ENCODE measurements at regions not wholly inside any gene's neighbourhood (a gene's known extent, or its start where the extent isn't known, plus 50 kb on each side); places are given as distances from the start of the nearest gene placed in this dataset.
"Not testable (repeated sequence)": the region's sequence is repeated elsewhere in the genome, so short reads cannot be mapped to it uniquely, and the experiment has no call there.

DNA sequence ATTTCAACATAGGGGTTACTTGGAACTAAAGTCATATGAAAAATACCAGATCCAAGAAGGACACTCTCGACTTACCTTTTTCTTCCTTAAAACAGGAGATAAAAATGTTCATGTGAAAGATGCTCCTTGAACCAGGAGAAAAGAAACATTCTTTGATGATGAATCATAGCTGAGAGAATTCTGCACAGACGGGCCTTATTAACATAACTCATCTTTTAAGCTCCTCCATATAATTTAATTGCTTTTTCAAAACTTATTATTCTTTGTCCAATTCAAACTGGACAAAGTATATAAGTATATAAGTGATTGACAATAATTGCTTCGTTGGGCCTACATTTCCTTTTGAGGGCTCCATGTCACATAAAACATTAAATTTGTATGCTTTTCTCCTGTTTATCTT is 945.2 kb upstream of the C9orf72 start:
- intact Hi-C loops (cut with micrococcal nuclease) (no loop called here), dilution Hi-C loops (cut with MboI; ENCODE audit: extremely low pct_ligation_motif_present, low sequenced_read_pairs) (no loop called here)
- no TSS peak for BruUV-seq (replicated peaks)
- H2AFZ ChIP-seq (ENCODE audit: low read depth, low read length): no peak overlapping the region
- FAIRE-seq (no peak), DNase-seq (ENCODE audit: low read depth, low spot score) (no peak)
- no peaks in the 10 kb centered on the region for H3K79me2 ChIP-seq (ENCODE audit: control insufficient read depth, insufficient read depth, low read length)
- TF ChIP-seq, protein P1, sequence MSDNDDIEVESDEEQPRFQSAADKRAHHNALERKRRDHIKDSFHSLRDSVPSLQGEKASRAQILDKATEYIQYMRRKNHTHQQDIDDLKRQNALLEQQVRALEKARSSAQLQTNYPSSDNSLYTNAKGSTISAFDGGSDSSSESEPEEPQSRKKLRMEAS (IDR thresholded peaks at IDR 0.05; ENCODE audit: insufficient read depth, insufficient read length): no peak
- TF ChIP-seq POLR2AphosphoS5 (IDR thresholded peaks at IDR 0.05; ENCODE audit: insufficient read depth, low read depth, low read length): no peak
- no peak for TF ChIP-seq EZH2 (IDR thresholded peaks at IDR 0.05; ENCODE audit: borderline replicate concordance, low read depth, low read length, severe bottlenecking)
- TF ChIP-seq MYC (IDR thresholded peaks at IDR 0.05; ENCODE audit: low read depth, low read length): no peak
- TF ChIP-seq, protein P2, sequence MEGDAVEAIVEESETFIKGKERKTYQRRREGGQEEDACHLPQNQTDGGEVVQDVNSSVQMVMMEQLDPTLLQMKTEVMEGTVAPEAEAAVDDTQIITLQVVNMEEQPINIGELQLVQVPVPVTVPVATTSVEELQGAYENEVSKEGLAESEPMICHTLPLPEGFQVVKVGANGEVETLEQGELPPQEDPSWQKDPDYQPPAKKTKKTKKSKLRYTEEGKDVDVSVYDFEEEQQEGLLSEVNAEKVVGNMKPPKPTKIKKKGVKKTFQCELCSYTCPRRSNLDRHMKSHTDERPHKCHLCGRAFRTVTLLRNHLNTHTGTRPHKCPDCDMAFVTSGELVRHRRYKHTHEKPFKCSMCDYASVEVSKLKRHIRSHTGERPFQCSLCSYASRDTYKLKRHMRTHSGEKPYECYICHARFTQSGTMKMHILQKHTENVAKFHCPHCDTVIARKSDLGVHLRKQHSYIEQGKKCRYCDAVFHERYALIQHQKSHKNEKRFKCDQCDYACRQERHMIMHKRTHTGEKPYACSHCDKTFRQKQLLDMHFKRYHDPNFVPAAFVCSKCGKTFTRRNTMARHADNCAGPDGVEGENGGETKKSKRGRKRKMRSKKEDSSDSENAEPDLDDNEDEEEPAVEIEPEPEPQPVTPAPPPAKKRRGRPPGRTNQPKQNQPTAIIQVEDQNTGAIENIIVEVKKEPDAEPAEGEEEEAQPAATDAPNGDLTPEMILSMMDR (IDR thresholded peaks at IDR 0.05; ENCODE audit: extremely low read depth in 1 of 2, insufficient read depth in 1 of 2, low read depth in 1 of 2, low read length in 2 of 2): no peak
- no peak for TF ChIP-seq FOS (IDR thresholded peaks at IDR 0.05; ENCODE audit: borderline replicate concordance, insufficient read depth, low read length)
- no peak for TF ChIP-seq POLR2A (IDR thresholded peaks at IDR 0.05; ENCODE audit: low read depth, low read length)
- no peak for TF ChIP-seq JUN (IDR thresholded peaks at IDR 0.05; ENCODE audit: borderline replicate concordance, insufficient read depth, insufficient read length, low read depth)
- no peak for TF ChIP-seq GATA2 (IDR thresholded peaks at IDR 0.05; ENCODE audit: insufficient read depth, insufficient read length, low read depth, low read length)
- no peak overlapping the region for H3K27ac ChIP-seq (ENCODE audit: insufficient read depth, low read depth, low read length)
- ChIA-PET CTCF (no interaction called here), POLR2A (no interaction called here)
- no peaks in the 10 kb centered on the region for H3K27me3 ChIP-seq (ENCODE audit: control insufficient read depth in 2 of 2, insufficient read depth in 2 of 2, low read length in 2 of 2)
- H3K9me3 ChIP-seq (replicated peaks; ENCODE audit: control insufficient read depth, insufficient read depth, low read length): no peaks in the 10 kb centered on the region
- no peak overlapping the region for H3K9ac ChIP-seq (replicated peaks; ENCODE audit: extremely low read depth, insufficient read depth, low read length)
- H3K36me3 ChIP-seq (ENCODE audit: control insufficient read depth in 2 of 2, extremely low read depth in 1 of 2, insufficient read depth in 2 of 2, low read length in 2 of 2): no peaks in the 10 kb centered on the region
- no peak overlapping the region for H3K4me2 ChIP-seq (ENCODE audit: insufficient read depth, low read length)
- no peaks in the 10 kb centered on the region for H4K20me1 ChIP-seq (replicated peaks; ENCODE audit: control insufficient read depth, extremely low read depth, insufficient read depth, low read length)
- H3K4me1 ChIP-seq (ENCODE audit: control insufficient read depth, extremely low read depth, insufficient read depth, low read length): no peaks in the 10 kb centered on the region
- no peaks in the 10 kb centered on the region for H3K9me1 ChIP-seq (replicated peaks; ENCODE audit: control insufficient read depth, extremely low read depth, insufficient read depth, low read length)
- no peak overlapping the region for H3K4me3 ChIP-seq (replicated peaks in 1 of 3; ENCODE audit: insufficient read depth in 1 of 3, low read depth in 1 of 3, low read length in 3 of 3)

DNA sequence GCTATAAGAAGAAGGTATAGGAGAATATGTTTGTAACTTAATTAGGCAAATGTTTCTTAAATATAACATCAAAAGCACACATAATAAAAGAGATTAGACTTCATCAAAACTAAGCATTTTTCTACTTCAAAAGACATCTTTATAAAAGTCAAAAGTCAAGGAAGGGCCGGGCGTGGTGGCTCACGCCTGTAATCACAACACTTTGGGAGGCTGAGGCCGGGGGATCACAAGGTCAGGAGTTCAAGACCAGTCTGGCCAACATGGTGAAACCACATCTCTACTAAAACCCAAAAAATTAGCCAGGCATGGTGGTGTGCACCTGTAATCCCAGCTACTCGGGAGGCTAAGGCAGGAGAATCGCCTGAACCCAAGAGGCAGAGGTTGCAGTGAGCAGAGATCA is 951.0 kb upstream of the C9orf72 start:
- FAIRE-seq; H3K9me1 ChIP-seq (replicated peaks; ENCODE audit: control insufficient read depth, extremely low read depth, insufficient read depth, low read length); intact Hi-C loops (cut with micrococcal nuclease); H2AFZ ChIP-seq (ENCODE audit: low read depth, low read length); POLR2A ChIA-PET; dilution Hi-C loops (cut with MboI; ENCODE audit: extremely low pct_ligation_motif_present, low sequenced_read_pairs); CTCF ChIA-PET; H3K36me3 ChIP-seq (ENCODE audit: control insufficient read depth in 2 of 2, extremely low read depth in 1 of 2, insufficient read depth in 2 of 2, low read length in 2 of 2); DNase-seq (ENCODE audit: low read depth, low spot score); H4K20me1 ChIP-seq (replicated peaks; ENCODE audit: control insufficient read depth, extremely low read depth, insufficient read depth, low read length); H3K4me2 ChIP-seq (ENCODE audit: insufficient read depth, low read length); BruUV-seq (replicated peaks); H3K79me2 ChIP-seq (ENCODE audit: control insufficient read depth, insufficient read depth, low read length); H3K4me1 ChIP-seq (ENCODE audit: control insufficient read depth, extremely low read depth, insufficient read depth, low read length); H3K4me3 ChIP-seq (replicated peaks in 1 of 3; ENCODE audit: insufficient read depth in 1 of 3, low read depth in 1 of 3, low read length in 3 of 3); H3K27ac ChIP-seq (ENCODE audit: insufficient read depth, low read depth, low read length); H3K9me3 ChIP-seq (replicated peaks; ENCODE audit: control insufficient read depth, insufficient read depth, low read length); H3K27me3 ChIP-seq (ENCODE audit: control insufficient read depth in 2 of 2, insufficient read depth in 2 of 2, low read length in 2 of 2); H3K9ac ChIP-seq (replicated peaks; ENCODE audit: extremely low read depth, insufficient read depth, low read length): not testable (repeated sequence)
